ENCODE measurements at regions not wholly inside any gene's neighbourhood (a gene's known extent, or its start where the extent isn't known, plus 50 kb on each side); places are given as distances from the start of the nearest gene placed in this dataset.

GRCh38 chr13:60754211-60755090 lies 357.4 kb downstream of the TDRD3 start:
- Mint-ChIP-seq H3K27me3 (ENCODE audit: unreplicated experiment) (no peaks in the 10 kb centered on the region), H3K4me1 (ENCODE audit: low read depth, unreplicated experiment) (peaks cover 4% of the 10 kb centered on the region), H3K9me3 (ENCODE audit: unreplicated experiment) (no peaks in the 10 kb centered on the region), H3K36me3 (ENCODE audit: unreplicated experiment) (no peaks in the 10 kb centered on the region), H3K27ac (ENCODE audit: unreplicated experiment) (no peak overlapping the region), H3K4me3 (ENCODE audit: unreplicated experiment) (no peak overlapping the region)
- no peak for DNase-seq
- TF ChIP-seq CTCF (IDR thresholded peaks at IDR 0.05; ENCODE audit: partially characterized antibody, unreplicated experiment) = no peak

GRCh38 chr13:60753641-60754040 lies 356.6 kb downstream of the TDRD3 start:
- no peaks in the 10 kb centered on the region for H3K36me3 Mint-ChIP-seq (ENCODE audit: unreplicated experiment)
- no peaks in the 10 kb centered on the region for H3K9me3 Mint-ChIP-seq (ENCODE audit: unreplicated experiment)
- no peak for DNase-seq
- H3K4me3 Mint-ChIP-seq (ENCODE audit: unreplicated experiment) = no peak overlapping the region
- peaks cover 4% of the 10 kb centered on the region for H3K4me1 Mint-ChIP-seq (ENCODE audit: low read depth, unreplicated experiment)
- no peak for TF ChIP-seq CTCF (IDR thresholded peaks at IDR 0.05; ENCODE audit: partially characterized antibody, unreplicated experiment)
- no peak overlapping the region for H3K27ac Mint-ChIP-seq (ENCODE audit: unreplicated experiment)
- no peaks in the 10 kb centered on the region for H3K27me3 Mint-ChIP-seq (ENCODE audit: unreplicated experiment)

- no peak for DNase-seq
- Mint-ChIP-seq H3K27ac (ENCODE audit: unreplicated experiment) (no peak overlapping the region), H3K4me3 (ENCODE audit: unreplicated experiment) (no peak overlapping the region), H3K9me3 (ENCODE audit: unreplicated experiment) (no peaks in the 10 kb centered on the region), H3K27me3 (ENCODE audit: unreplicated experiment) (no peaks in the 10 kb centered on the region), H3K4me1 (ENCODE audit: low read depth, unreplicated experiment) (peaks cover 2% of the 10 kb centered on the region), H3K36me3 (ENCODE audit: unreplicated experiment) (no peaks in the 10 kb centered on the region)
- TF ChIP-seq CTCF (IDR thresholded peaks at IDR 0.05; ENCODE audit: partially characterized antibody, unreplicated experiment) = no peak
These were observed 348.3 kb downstream of the TDRD3 start for GRCh38 chr13:60745343-60745742.

- H3K9me3 Mint-ChIP-seq (ENCODE audit: unreplicated experiment) = no peaks in the 10 kb centered on the region
- TF ChIP-seq CTCF (IDR thresholded peaks at IDR 0.05; ENCODE audit: partially characterized antibody, unreplicated experiment) = no peak
These were observed 336.9 kb downstream of the TDRD3 start for GRCh38 chr13:60733933-60734332.

GRCh38 chr13:60727140-60727539 lies 330.1 kb downstream of the TDRD3 start:
- no peaks in the 10 kb centered on the region for H3K36me3 Mint-ChIP-seq (ENCODE audit: unreplicated experiment)
- H3K4me3 Mint-ChIP-seq (ENCODE audit: unreplicated experiment) = no peak overlapping the region
- no peak overlapping the region for H3K27ac Mint-ChIP-seq (ENCODE audit: unreplicated experiment)
- no peaks in the 10 kb centered on the region for H3K27me3 Mint-ChIP-seq (ENCODE audit: unreplicated experiment)
- H3K4me1 Mint-ChIP-seq (ENCODE audit: low read depth, unreplicated experiment) = no peaks in the 10 kb centered on the region
- no peak for DNase-seq
- H3K9me3 Mint-ChIP-seq (ENCODE audit: unreplicated experiment) = no peaks in the 10 kb centered on the region
- TF ChIP-seq CTCF (IDR thresholded peaks at IDR 0.05; ENCODE audit: partially characterized antibody, unreplicated experiment) = no peak

More at GRCh38 chr13:60733933-60734332, 336.9 kb downstream of the TDRD3 start:
- H3K27ac Mint-ChIP-seq (ENCODE audit: unreplicated experiment) = no peak overlapping the region
- DNase-seq = no peak
- H3K36me3 Mint-ChIP-seq (ENCODE audit: unreplicated experiment) = no peaks in the 10 kb centered on the region
- no peak overlapping the region for H3K4me3 Mint-ChIP-seq (ENCODE audit: unreplicated experiment)
- no peaks in the 10 kb centered on the region for H3K27me3 Mint-ChIP-seq (ENCODE audit: unreplicated experiment)
- H3K4me1 Mint-ChIP-seq (ENCODE audit: low read depth, unreplicated experiment) = no peaks in the 10 kb centered on the region
